UCSD-AML1 (cell line): ENCODE measurements at regions not wholly inside any gene's neighbourhood (a gene's known extent, or its start where the extent isn't known, plus 50 kb on each side); places are given as distances from the start of the nearest gene placed in this dataset.

Experiments
- DNase-seq: peaks from one replicate; lab custom pipeline; 2025; ENCODE audit not compliant: unreplicated experiment; lab: John Stamatoyannopoulos, UW

DNA sequence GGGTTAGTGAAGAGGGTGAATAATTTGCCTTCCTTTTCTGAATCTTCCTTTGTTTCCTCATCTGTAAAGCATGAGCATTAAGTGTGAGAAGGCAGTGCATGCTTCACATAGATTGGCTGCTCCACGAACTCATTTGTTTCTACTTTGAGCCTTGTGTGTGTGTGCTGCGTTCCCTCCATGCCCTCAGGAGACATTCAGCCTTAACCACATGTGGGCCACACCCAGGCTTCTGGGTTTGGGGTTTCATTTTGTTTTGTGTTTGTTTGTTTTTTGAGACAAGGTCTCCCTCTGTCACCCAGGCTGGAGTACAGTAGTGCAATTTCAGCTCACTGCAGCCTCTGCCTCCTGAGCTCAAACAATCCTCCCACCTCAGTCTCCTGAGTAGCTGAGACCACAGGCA is 843.3 kb downstream of the GALR1 start:
- DNase-seq = no peak

DNA sequence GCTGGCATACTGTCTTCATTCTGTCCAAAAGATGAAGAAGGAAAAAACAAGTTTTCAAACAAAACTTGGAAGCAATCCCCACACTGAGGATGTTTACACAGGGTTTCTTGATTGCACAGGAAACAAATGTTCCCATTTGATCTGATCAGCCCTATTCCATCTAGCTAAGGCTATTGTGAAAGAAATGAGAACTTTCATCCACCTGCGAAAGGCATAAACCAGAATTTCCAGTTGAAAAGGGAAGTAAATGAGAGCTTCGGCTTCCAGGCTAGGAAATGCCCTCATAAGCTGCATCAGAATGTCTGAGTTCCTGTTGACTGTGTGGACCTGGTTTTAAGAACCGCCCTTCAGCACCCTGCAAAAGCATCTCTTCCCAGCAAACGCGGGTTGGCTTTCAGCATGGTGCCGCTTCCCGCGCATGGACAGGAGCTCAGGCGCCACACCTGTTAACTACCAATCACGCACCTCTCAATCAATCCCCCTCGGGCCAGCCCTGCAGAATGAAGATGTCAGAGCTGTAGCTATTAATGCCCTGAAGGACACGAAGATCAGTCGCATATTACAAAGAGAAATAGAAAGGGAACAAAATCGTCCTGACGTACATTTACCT is 850.4 kb downstream of the GALR1 start:
- no peak for DNase-seq

DNA sequence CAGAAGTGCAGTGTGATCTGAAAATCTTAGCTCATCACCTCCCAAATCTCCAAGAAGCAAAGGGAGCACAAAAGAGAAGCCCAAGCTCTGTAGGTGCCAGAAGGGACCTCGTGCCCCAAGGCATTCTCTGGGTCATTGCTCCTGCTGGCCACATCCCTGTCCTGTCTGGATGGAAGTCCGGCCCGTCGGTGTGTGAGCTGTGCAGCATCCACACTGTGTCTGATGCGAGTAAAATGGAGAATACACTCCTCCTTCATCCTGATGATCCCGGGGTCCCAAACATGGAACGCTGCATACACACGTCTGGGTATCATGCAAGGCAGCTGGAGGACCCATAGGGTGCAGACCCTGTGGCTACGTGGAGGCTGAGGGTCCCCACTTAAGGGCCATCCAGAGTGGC is 851.4 kb downstream of the GALR1 start:
- no peak for DNase-seq

DNA sequence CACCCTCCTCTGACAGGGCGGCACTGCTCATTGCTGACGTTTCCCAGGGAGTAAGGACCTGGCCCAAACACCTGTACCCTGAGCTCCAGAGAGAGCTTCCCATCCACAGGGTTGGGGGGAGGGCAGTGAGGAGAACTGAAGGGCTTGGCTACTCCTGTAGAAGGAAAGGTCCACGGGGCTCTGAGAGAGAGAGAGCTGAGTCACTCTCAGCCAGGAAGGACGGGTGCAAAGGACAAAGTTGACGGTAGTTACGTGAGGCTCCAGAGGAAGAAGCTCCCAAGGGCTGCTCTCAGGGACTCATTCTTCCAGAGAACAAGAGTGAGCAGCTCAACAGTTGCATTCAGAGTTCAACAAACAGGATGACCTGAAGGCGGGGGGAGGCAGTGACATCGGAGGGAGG is 852.5 kb downstream of the GALR1 start:
- no peak for DNase-seq

DNA sequence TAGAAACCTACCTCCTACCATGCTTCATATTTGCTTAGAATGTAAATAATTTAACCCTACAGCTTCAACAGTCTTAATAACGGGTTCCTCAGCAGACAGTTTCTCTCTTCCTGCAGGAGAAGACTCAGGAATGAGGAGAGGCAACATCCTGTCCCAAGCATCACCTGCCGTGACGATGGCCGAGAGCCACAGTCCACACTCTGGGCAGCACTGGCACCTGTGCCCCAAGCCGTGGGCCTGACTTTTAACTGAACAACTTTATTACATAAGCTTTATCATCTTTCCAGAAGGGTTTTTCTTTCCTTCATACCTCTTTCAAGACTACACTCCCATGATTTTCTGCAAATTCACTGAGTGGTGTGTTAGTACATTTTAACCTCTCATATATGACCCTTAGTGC is 856.0 kb downstream of the GALR1 start:
- no peak for DNase-seq

DNA sequence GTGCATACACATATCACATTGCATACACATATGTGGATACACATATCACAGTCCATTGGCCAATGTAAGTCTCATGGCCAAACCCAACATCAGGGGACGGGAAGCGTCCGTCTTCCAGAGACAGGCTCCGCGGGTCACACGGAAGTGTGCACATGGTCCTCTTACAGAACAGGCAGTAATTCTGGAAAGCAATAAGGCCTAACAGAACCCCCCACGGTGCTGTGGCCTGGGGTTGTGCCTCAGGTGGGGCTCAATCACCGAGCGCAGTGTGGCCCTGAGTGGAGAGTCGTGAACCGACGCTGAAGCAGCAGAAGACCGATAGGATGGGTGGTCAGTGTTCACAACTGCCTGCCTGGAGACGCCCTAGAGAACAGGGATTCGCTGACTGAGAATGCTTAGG is 857.3 kb downstream of the GALR1 start:
- DNase-seq = no peak

DNA sequence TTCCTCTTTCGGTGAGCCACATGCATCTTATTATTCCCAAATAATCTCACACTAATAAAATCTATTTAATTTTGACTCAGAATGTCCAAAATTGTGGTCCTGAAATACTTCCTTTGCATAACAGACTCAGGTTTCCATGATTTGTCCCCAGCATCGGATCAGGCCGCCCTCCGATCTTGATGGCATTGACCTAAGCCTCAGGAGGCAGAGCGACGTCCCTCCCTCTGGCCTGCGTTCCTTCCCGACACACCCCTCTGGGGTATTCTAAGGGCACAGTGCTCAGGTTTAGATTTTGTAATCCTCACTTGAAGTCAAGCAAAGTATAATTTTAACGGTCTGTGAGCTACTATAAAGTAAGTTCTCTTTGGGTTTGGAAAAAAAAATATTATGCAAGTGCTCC is 857.7 kb downstream of the GALR1 start:
- DNase-seq = no peak

DNA sequence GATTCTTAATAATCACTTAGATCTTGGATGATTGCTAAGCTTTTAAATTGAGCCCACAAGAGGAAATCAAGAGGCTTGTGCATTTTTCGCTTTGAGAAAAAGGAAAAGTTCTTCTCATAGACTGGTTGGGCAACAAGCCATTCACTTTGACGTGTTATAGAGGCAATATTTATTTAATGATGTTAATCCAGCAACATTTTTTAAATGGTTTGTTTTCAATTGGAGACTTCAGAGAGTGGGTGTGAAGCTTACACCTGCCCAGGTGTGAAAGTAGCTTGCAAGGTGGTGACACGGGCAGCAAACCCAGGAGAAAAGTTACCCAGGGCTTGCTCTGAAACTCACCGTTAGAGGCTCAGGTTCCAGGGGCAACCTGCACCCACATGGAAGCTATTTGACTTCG is 858.9 kb downstream of the GALR1 start:
- DNase-seq = no peak

DNA sequence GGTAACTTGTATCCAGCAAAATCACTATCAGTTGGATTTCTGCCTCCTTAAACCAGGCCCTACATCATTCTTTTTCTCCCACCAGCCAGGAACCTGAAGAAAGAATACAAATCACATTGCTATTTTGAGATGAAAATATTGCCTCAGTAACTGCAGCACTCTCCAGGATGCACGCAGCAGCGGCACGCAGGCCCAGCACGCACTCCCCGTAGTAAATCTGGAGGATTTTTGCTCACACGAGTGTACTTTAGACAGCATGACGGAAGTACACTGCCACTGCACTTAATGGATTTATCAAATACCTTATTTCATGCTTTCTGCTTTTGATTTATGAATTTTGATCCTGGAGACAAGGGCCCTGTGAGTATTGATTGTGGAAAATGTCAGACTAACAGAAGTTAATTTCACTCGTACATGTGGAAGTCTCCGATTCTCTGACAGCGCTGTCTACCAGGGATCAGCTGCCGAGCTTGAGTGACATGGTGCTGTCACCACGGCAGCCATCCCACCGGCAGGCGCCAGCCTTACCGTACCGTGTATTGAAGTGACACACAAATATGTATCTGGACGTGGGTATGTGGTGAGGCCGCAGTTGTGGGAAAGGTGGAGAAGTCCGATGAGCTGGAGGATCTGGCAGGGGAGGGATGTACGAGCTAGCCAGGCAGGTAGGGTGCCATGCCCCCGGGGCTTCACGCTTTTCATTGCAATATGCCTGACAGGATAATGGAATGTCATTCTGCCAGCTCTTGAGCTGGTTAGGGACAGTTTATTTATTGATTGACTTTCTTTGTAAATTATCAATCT is 863.7 kb downstream of the GALR1 start:
- no peak for DNase-seq

DNA sequence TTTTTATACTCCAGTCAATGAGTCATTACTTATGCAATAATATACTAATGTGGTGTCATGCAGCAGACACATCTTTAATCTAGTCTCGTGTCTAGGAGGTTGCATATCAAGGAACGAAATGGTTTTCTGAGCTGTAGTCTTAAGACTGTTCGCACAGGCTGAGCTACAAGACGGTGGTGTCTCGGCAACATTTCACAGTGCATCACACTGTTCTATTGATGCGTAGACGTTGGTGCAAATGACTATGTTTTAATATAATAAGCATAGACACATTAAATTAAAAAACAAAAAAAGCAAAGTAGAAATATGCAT is 864.2 kb downstream of the GALR1 start:
- DNase-seq = no peak

DNA sequence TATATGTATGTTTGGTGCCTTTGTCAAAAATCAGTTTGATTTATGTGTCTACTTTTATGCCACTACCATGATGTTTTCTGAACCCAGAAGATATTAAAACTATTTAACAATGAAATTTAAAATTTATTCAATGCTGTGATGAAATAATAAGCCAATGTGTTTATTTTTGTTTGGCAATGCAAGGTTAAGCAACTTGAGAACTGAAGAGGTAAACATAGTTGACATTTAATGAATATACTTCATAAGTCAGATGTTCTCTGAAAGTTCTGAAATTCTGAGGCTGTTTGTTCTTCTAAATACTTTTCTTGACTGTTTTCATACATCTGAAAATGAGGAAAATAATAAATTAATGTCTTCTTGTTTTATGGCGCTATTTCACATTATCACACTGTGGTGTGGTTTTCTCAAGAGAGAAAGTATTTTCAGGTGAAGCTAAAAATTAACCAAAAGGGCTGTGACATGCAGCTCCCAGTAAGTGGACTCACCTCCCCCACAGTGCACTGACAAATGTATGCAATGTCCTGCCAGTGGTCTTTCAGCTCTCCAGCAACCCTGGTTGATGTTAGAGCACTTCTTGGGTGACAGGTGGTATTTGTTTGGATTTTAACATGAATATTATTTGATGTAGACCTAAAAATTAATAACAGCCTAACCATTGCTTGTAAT is 863.6 kb upstream of the SALL3 start:
- DNase-seq = no peak

DNA sequence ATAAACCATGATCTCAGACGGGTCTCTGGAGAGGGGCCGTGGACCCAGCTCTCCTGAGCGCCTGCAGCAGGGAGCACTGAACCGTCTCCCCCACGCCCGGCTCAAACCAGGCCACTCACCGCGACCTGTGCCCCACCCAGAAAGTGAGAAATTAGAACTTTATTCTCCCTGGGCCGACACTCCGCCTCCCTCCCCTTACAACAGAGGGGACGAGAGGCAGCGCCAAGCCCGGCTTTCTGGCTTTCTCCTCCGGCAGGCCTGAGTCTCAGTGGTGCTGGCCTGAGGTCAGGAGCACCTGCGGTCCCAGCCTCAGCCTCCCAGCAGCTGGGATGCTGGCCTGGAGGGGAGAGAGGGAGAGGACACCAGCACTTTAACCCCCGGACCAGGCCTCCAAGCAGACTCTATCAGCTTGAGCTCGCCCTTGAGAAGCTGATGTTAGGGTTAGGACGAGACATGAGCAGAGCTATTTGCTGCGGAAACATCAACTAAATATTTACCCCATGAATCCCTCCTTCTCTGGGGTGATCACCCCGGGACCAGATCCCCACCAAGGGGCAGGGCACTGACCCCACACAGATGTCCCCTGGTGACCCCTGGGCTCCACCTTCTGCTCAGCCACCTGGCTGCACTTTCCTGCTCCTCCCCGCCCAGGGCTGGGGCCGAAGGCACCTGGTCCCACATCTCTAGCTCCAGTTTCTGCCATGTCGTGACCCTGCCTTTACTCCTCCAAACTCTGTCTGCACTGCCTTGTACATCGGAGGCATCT is 856.3 kb upstream of the SALL3 start:
- DNase-seq = no peak

DNA sequence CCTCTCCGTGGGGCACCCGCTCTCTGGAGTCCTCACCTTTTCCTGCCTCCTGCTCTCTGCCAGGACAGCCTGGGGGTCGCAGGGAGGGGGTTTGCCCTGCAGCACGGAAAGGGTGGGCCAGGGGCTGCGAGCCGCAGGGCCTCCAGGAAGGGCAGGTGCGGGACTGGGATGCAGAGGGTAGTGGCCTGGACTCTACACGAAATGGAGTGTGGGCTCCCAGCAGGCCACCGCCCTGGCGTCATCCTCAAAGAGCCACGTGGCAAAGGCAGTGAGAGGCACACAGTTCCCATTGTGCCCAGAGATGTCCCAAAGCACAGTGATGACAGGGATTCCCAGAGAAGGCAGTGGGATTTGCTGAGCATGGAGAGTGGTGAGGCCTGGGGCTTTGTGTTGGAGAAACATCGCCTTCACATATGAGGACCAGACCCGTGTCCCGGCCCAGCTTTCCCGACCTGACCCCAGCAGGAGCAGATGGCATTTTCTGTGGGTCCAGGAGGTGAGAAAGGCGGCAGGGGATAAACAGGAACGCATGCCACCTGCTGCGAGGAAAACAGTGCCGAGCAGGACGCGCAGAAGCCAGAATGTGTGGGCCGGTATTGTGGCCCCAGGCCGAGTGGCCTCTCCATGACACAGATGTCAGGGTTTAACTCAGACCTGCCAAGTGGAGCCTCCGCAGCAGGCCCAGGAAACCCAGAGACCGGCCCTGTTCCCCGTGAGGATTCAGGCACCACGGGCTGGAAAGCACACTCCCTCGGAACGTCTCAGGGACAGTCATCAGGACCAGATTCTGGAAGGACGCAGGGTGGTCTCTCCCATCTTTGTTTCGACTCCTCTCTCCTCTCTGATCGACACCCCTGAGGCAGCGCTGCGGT is 855.5 kb upstream of the SALL3 start:
- no peak for DNase-seq

DNA sequence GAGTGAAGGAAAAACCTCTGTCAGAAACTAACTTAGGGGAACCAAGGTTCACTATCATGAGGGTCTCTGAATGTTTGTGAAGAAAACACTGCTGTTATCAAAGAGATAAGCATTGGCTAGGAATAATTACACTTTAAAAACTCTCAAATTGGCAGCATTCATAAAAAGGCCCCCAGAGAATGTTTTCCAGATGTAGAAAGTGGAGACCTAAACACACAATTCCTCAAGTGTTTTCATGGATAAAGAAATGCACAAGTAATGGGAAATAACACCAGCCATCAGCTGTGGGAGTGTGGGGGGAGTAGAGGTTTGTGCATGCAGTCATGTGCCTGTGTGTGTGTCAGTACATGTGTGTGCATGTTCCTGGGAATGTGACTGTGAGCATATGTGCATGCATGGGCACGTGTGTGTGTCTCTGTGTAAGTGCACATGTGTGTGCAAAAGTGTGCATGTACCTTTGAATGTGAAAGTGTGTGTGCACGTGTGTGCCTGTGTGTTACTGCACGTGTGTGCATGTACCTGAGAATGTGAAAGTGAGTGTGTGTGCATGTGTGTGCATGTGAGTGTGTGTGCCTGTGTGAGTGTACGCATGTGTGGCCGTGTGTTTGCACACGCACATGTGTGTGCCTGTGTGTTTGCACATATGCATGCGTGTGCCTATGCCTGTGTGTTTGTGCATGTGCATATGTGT is 854.3 kb upstream of the SALL3 start:
- no peak for DNase-seq

DNA sequence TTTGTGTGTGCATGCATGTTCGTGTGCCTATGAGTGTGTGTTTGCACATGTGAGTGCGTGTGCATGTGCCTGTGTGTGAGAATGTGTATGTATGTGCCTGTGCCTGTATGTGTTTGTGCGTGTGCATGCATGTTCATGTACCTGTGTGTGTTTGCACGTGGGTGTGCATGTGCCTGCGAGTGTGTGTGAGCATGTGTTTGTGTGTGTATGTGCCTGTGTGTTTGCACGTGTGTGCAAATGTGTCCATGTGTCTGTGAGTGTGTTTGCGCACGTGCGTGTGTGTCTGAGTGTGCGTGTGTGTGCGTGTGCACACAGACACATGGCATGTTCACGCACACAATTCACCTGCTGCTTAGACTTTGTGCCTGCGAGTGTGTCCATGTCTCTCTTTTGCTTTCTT is 853.5 kb upstream of the SALL3 start:
- no peak for DNase-seq

DNA sequence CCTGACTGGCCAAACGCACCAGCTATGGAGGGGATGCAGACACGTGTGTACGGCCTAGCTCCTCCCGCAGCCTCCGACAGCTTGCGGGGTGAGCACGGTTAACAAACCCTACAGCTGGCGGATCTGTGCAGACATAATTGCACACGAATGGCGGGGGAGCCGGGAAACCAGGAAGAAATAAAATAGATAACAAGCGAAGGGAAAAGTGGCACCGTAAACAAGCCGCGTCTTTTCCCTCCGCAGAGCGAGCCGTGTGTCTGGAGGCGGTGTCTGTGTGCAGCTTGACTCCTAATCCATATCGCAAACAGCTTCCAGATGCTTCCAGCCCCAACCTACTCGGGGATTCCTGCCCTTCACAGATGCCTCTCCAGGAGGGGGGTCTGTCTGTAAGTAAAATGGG is 853.1 kb upstream of the SALL3 start:
- DNase-seq = no peak

DNA sequence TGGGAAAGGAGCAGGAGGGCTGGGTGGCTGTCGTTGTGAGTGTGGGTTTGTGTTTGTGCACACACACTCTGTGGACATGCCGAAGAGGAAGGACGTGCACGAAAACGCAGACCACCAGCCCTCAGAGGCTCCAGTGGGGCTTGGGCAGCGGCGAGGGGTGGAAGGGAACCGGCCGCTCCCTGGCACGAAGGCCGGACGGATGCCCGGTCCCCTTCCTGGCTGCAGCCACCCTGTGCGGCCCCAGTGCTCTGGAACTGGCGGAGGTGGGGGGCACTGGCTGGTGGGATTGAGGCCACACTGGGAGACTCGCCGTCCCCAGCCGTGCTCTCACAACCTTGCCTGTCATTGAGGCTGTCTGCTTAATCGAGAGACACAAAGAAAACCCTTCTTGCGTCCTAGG is 852.6 kb upstream of the SALL3 start:
- no peak for DNase-seq

DNA sequence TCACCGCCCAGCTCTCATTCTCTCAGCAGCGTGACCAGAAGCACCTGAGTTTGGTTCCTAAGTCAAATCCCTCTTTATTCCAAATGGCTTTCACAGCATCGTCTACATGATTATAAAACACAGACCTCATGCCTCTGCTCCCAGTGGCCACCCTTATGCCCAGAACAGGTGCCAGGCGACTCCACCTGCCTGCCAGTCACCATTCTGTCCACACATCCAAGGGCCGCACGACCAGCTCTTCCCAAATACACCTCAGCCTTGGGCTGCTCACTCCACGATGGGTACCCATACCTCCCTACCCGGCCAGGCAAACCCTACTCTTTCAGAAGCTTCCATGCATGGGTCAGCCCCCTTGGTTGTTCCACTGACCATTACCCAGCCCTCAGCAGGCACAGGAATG is 851.6 kb upstream of the SALL3 start:
- no peak for DNase-seq

DNA sequence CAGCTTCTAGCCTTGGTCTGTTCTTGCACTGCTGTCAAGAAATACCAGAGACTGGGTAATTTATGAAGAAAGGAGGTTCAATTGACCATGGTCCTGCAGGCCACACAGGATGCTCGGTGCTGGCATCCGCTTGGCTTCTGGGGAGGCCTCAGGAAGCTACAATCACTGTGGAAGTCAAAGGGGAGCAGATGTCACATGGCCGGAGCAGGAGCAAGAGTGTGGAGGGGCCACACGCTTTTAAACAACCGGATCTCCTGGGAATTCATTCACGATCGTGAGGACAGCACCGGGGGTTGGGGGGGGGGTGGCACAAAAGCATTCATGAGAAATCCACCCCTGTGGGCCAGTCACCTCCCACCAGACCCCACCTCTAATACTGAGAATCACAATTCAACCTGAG is 850.4 kb upstream of the SALL3 start:
- no peak for DNase-seq
